NOMO-1 treated with DMSO at 0.1 percent for 48 hours (cell line): ENCODE measurements at regions not wholly inside any gene's neighbourhood (a gene's known extent, or its start where the extent isn't known, plus 50 kb on each side); places are given as distances from the start of the nearest gene placed in this dataset.

Experiments used
- DNase-seq: peaks from one replicate; lab custom pipeline; 2025; ENCODE audit not compliant: unreplicated experiment; lab: John Stamatoyannopoulos, UW

DNA sequence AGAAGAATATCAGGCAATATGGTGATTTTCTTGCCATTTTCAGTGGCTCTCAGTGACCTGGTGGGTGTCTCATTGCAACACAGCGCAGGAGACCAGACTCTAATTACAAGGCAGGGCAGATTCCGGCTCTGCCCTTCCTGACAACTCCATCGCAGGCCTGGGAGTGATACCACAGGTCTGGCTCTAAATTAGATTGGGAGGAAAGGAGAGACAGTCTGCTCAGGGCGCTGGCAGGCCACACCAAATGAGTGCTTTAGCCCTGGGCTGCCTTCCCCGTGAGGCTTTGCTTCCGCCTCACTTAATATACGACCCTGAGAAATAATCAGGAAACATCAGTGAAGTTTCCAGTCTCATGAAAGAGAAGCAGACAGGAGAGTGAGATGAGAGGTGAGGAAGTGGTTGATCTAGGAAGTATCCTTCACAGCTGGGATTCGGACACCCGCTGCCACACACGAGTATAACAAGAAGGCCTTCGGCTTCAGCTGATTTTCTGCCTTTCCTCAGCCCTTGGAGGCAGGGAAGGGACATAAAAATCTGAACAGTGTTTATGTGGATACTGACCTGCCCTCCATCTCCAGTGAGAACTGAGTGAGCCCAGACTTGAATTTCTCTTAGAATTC lies 73.7 kb upstream of the PROK2 start:
- no peak for DNase-seq

DNA sequence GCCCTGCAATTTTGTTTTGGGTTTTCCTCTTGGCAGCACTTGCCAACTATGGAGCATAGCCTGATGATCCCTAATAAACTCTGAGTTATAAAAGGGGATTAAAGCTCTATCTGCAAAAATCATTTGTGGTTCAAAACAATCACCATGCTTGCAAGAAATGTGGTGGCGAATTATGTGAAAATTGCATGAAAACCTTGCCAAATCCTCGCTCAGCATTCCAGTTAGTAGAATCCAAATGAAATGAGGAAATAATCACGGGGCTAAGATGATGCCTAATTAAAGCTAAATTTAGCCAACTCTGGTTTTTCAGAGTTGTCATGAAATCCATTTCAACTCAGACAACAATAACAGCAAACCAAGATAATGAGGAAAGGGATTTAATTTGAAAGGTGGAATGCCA lies 73.0 kb upstream of the PROK2 start:
- DNase-seq = no peak

DNA sequence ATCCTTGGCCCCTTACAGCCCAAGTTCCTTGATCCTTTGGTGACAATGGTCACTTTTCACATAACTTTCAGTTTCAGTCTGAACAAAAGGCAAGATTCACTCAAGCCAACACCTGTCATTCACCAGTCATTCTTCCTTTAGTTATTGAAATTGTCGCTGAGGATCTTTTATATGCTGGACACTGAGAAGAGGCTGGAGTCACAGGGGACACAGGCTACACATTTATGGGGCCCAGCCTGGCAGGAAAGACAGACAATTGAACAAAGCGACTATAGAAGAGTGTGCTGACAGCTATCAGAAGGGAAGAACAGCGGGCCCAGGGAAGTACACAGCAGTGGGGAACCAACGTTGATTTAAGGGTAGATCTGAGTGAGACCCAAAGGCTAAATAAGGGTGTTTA lies 69.8 kb upstream of the PROK2 start:
- no peak for DNase-seq

DNA sequence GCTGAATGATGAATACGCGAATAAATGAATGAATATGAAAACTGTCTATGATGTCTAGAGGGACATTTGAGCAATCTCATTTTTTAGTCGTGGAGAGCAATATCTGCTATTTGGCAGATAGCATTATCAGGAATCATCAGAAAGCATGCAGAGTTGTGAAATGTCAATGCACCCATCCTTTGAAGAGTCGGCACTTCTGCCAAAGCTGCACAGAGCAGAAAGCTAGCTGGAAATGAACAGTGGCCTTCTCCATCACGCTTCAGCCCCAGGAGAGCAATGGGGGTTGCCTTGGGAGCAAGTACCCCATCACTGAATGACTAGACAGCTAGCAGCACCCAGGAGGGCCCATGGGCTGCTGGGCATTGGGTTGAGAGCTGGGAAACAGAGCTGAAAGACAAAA lies 69.1 kb upstream of the PROK2 start:
- DNase-seq = no peak

DNA sequence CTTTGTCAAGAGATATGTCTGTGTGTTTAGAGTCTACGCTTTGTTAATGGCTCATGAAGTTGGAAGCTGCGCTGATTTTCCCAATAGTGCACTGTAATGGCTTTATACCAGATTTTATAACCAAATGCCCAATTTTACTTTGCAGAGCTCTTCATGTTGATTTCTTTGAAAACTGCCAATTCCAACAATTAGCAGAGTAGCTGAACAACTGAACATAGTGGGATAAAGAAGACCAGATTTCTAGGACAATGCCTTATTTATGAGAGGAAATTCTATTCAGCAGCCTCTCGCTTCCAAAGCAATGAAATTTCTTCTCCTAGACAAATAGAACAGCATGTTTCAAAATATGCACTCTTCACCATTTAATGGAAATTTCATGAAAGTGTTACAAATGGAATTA lies 66.9 kb upstream of the PROK2 start:
- DNase-seq = no peak

DNA sequence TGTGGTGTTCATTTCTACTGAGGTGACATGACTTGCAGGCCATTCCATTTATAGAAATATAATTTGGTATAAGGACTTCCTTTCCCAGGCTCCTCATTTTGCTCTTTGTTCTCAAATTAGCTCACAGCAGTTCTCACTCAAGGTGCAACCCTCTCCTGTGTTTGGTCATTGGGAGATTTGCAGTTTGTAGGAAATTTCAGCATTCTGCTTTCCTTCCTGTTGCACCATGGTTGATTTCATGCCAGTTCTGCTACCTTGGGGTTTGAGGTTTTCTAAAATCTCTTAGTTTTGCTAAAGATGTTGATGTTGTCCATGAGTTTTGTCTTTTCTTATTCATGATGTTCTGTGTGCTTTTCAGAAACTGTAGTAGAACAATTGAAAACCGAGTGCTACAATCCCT lies 65.7 kb upstream of the PROK2 start:
- DNase-seq = peak; percentile 10

DNA sequence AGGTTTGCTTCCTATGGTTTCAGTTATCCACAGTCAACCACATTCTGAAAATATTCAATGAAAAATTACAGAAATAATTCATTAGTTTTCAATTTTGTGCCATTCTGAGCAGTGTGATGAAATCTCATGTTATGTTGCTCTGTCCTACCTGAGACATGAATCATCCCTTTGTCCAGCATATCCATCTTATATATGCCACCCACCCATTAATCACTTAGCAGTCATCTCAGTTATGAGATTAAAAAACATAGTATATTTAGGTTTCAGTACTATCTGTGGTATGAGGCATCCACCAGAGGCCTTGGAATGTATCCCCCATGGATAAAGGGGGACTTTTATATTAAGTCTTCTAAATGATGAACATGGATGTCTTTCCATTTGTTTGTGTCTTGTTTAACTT lies 64.7 kb upstream of the PROK2 start:
- no peak for DNase-seq

DNA sequence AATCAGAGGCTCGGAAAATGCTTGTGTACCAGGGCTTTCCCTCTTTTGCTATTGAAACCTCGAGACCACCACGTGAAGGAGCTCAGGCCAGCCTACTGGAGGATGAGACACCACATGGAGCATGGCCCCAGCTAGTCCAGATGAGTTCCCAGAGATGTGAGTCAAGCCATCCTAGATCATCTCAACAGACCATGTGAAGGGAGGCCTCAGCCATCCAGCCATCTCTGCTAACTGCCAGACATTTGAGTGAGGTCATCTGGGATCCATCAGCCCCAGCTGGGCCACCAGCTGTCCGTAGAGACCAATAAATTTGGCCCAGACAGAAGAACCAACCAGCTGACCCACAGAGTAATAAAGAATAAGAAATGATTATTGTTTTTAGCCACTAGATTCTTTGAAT lies 62.8 kb upstream of the PROK2 start:
- DNase-seq = no peak

DNA sequence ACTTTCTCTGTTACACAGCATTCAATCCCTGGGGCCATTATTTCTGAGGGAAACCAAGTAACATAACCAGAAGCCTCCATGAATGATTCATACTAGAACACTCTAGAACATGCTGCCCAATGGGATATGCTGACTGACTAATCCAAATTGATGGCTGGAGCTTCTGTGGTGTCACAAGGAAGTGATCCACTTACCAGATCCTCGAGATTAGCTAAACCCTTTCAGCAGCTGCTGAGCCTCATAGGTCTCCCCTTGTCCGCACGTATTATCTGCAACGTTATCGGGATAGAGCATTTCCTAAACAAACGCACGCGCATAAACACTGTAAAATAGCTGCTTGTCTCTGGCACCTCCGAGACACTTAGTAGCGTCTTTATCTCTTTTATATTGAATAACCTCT lies 61.2 kb upstream of the PROK2 start:
- no peak for DNase-seq

DNA sequence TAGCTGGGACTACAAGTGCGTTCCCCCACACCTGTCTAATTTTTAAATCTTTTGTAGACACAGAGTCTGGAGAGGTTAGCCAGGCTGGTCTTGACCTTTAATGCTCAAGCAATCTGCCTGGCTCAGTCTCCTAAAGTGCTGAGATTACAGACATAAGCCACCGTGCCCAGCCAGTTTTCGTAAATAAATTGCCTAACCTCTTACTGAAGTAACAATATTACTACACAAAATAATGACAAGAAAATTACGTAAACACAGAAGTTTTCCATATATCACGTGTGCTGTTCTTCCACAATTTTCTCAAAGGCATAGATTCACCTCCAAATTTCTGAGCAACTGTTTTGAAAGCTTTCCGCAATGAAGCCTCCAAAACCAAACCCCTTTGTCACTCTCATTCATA lies 58.1 kb upstream of the PROK2 start:
- no peak for DNase-seq

DNA sequence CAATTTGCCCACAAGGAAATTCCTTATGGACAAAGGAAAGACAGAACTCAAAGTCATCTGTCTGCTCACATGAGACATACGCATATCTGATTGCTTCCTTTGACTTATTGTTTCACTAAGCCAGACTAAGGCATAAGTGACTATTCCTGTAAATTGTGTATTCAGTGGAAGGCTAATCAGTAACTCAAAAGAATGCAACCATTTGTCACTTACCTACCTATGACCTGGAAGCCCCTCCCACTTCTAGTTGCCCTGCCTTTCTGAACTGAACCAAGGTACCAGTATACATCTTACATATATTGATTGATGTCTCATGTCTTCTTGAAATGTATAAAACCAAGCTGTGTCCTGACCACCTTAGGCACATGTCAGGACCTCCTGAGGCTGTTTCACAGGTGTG lies 53.5 kb upstream of the PROK2 start:
- DNase-seq = no peak
